ENCODE measurements at regions not wholly inside any gene's neighbourhood (a gene's known extent, or its start where the extent isn't known, plus 50 kb on each side); places are given as distances from the start of the nearest gene placed in this dataset.

DNA sequence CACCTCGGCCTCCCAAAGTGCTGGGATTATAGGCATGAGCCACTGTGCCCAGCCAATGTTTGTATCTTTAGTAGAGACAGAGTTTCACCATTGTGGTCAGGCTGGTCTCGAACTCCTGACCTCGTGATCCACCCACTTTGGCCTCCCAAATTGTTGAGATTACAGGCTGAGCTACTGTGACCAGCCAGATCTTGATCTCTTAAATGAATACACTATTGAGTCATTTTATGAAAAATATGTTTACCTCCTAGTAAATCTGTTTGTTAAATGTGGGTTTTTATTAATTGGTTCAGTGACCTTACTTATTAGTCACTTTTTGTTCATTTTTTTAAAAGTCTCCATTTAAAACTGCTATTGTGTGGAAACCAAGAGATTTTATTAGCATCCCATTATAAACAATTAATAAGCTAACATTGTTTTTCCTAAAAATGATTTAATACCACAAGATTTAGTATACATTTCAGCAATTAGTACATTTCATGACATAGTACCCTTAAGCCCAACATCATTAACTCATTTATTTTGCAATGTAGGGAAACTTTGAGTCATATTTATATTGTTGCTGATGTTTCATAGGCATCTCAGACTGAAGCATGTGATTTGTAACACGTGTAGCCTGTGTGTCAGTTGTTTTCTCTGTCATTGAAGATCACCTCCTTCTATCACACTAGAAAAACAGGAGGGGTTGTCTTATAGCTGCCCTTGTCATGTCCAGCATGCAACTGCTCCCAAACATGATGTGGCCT, 261.2 kb downstream of the TAF11L14 start:
- TF ChIP-seq, protein P1, sequence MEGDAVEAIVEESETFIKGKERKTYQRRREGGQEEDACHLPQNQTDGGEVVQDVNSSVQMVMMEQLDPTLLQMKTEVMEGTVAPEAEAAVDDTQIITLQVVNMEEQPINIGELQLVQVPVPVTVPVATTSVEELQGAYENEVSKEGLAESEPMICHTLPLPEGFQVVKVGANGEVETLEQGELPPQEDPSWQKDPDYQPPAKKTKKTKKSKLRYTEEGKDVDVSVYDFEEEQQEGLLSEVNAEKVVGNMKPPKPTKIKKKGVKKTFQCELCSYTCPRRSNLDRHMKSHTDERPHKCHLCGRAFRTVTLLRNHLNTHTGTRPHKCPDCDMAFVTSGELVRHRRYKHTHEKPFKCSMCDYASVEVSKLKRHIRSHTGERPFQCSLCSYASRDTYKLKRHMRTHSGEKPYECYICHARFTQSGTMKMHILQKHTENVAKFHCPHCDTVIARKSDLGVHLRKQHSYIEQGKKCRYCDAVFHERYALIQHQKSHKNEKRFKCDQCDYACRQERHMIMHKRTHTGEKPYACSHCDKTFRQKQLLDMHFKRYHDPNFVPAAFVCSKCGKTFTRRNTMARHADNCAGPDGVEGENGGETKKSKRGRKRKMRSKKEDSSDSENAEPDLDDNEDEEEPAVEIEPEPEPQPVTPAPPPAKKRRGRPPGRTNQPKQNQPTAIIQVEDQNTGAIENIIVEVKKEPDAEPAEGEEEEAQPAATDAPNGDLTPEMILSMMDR (IDR thresholded peaks at IDR 0.05), result no peak
- TF ChIP-seq EP300 (IDR thresholded peaks at IDR 0.05) (no peak), POLR2A (IDR thresholded peaks at IDR 0.05) (no peak)
